CD4-positive, alpha-beta T cell treated with Interleukin-15 for 4 hours (primary cell): ENCODE measurements at regions not wholly inside any gene's neighbourhood (a gene's known extent, or its start where the extent isn't known, plus 50 kb on each side); places are given as distances from the start of the nearest gene placed in this dataset.

Source experiments
- DNase-seq: peaks from one replicate; pipeline ENCODE4 v3.0.0-alpha.2; 2020; ENCODE audit warnings: low spot score

GRCh38 chr18:61756244-61756643 is 136.6 kb downstream of the RNF152 start:
- DNase-seq = no peak

DNA sequence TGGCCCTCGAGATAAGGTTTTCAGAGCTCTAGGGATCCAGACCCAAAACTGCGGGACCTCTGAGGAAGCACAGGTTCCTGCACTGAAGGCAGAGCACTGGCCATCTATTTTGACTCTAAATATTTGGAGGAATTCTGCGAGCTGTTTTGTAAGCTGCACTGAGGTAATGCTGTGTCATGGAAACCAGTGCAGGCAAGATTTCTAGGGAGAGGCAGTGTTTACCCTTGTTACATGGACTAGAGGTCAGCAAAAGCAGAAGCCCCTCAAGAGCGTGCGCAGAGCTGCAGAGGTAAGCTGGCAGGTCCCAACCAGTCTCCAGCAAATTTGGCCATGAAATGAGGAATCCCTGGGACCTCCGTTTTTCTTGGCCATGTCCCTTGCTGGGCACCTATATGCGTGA is 137.3 kb downstream of the RNF152 start:
- DNase-seq = no peak

- no peak for DNase-seq
These were observed 138.7 kb downstream of the RNF152 start for GRCh38 chr18:61754039-61754583.

- DNase-seq = no peak
These were observed 139.4 kb downstream of the RNF152 start for GRCh38 chr18:61753373-61753772.

DNA sequence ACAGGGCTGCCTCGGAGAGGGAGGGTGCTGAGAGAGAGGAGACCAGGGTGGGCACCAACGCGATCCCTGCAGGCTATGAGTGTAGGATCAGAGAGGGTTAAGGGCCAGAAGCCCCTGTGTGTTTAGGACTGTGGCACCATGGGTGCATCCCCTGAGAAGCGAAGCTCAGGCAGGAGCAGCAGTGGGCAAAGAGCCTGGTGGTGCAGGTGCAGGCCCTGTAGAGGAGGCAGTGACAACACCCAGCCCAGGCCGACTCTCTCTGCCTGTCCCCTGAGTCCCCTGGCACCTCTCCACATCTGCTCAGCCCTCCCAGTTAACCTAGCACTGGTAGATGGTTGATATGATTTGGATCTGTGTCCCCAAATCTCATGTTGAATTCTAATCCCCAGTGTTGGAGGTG is 139.8 kb downstream of the RNF152 start:
- no peak for DNase-seq

DNA sequence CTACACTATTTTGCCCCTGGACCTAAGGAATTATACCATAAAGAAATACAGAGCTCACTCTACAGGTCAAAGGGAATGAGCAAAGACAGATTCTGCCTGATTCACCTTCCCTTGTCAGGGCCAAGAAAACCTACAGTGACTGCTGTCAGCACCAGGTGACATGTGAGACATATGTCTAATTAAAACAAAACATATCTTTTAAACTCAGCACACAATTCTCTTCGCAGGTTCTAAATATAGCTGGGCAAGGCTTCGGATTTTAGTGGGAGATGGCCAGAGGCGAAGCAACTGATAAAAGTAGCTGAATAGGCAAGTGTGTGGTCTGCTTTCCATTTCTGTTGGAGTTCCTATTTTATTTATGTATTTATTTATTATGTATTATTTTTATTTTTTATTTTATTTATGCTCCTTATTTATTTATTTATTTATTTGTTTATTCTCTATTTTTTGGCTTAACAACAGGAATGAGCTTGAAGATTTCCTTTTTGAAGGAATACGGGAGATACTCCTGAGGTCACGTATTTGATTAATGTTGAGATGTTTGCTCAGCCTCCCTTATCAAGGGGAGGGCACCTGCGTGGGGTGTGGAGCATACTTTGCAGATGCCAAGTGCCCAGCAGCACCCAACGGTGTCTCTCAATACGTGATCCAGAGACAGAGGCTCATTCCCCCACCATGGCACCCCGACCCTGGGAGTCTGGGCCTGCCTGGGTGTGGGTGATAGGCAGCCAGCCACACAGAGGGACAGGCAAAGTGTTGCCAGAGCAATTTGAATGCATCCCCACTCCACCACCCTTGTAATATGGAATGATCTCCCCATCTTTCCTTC is 141.8 kb downstream of the RNF152 start:
- no peak for DNase-seq

DNA sequence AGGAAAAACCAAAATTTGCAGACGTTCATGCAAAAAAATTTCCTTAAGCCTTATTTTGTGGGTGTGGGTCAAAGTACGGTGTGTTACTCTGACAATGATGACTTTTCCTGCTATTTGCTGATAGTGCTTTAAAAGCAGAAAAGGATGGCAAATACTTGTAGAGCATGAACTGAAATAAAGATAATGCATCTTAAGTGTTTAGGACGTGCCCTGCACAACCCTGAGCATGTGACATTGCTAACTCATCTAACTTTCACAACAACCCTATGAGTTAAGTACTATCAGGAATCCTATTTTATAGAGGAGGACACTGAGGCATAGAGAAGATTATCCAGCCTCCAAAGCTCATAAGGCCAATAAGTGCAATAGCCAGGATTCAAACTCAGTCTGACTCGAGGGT is 143.3 kb downstream of the RNF152 start:
- DNase-seq = no peak

DNA sequence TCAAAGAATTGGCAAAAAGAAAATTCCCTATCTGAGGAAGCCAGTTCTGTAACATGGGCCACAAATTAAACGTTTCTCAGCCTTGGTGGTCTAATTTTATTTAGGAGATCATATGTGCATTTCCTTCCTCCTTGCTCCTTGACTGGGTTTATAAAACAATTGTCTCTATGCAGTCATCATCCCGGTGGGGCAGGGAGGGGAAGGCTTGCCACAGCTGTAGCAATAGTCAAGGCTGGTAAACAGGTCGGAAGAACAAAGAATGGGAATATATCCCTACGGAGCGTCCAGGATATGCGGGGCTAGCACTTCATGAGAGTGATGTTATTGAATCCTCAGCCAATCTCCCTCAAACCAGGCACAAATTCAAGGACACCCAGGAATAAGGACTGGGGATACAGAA is 143.8 kb downstream of the RNF152 start:
- no peak for DNase-seq

DNA sequence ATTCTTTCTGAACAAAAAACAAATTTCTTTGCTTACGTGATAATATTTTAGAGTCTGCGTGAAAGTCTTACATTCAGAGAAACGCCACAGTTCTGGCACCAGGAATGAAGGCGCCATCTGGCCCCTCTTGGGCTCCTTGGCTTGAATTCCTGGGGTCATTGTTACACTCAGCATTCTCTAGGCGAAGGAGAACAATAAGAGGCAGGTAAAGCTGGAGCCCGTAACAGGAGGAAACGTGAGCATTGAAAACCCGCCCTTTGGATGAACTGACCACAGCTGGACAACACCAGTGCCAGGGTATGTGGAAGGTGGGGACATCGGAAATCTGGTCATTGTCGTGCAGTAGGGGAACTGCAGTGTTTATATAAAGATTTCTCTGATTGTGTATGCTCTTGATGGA is 144.8 kb downstream of the RNF152 start:
- no peak for DNase-seq

DNA sequence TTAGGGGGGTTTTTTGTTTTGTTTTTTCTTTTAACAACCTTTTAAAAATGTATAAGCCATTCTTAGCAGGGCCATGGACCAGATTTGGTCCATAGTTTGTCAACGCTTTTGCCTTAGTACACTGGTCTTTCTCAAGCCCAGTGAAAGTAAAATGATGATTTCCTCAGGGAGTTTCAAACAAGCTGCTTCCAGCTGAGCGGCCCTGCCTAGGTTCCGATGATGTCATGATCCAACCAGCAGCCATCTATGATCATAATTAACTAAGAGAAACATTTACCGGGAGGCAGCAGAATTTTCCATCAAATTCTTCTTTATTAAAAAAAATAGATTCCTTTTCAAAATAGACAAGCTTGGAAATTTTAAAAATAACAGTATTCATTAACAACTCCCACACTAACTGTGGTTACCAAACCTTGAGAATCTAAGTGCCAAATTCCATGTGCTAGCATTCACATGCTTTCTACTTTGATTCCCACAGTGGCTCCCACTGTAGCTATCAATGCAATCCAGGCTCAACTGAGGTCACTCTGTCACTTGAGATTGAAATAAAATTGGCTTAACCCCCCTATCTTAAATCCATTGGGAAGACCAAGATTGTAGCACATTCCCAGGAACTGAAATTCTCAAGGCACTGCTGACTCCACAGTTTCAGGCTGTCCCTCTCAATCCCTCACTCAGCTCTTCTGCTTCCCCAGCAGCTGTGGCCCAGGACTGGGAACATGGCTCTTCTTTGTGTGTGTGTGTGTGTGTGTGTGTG is 148.9 kb downstream of the RNF152 start:
- DNase-seq = no peak

DNA sequence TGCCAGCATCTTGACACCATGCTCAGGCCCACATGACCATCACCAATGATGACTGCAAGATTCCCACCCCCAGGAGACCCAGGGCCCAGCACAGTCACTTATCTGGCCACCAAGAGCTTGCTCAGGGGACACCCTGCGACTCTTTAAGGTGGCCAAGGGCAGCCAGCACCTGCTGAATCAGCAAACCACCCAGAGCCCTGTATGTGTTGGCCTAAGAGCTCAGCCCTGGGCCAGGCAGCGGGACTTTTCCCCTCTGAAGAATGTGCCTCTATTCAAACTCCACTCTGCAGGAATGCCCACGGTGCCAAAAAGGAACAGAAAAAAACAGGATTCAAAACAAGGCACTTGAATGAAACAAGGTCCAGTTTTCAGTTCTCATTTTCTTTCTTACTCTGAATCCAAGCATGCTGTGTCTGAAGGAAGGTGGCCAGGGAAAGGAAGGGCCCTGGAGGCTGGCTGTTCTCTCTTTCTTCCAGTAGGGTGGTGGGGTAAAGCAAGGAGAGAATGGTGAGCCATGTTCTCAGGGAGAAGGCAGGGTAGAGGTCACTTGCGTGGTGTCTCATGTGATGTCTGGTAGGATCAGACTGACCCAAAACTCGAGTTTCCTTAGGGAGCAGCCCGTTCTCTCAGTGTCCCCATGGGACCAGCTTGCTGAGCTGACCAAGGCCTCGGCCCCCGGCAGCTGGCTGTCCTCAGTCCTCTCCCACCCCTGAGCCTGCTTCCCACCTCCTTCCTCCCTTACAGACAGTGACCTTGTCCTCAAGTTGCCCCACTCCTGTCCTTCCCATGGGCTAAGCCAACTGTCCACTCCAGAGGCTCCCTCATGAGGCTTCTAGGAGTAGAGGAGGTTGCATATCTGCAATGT is 150.0 kb downstream of the RNF152 start:
- DNase-seq = no peak

GRCh38 chr18:61741881-61742454 is 150.8 kb downstream of the RNF152 start:
- DNase-seq = no peak

DNA sequence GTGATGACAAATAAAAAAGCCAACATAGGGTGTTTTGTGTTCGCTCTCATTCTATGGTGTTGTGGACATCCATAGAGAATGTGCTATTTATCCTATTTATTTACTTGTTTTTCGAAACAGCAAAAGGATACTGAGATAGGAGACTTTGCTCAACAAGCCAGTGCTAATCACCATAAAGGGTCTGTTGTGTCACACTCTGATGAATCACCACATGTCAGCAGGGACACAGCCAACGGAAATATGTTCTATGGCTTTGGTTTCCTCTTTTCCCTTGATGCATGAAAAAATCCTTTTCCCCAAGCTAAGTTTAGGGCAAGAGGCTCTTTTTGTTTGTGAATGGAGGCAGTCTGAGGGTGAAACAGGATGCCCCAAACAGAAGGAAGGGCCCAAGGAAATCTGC is 154.3 kb downstream of the RNF152 start:
- no peak for DNase-seq

- DNase-seq = no peak
These were observed 154.8 kb downstream of the RNF152 start for GRCh38 chr18:61738042-61738441.

DNA sequence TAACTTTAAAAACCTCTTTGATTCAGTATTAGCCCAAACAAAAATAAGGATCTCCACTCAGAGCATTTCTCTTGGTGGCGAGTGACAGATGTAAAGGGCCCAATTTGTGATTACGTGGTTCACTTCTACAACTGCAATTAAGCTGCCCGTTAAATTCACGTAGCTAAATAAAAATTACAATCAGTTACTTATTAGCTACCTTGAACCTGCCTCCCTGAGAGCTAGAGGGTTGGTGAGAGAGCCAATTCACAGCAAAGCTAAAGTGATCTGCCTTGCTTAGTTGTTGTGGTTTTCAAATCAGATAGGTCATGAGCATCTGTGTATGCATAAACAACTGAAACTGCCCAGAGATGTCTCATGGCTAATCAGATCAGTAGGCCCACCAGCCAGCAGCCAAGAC is 156.7 kb downstream of the RNF152 start:
- no peak for DNase-seq

- DNase-seq = no peak
These were observed 157.2 kb downstream of the RNF152 start for GRCh38 chr18:61735564-61736102.

DNA sequence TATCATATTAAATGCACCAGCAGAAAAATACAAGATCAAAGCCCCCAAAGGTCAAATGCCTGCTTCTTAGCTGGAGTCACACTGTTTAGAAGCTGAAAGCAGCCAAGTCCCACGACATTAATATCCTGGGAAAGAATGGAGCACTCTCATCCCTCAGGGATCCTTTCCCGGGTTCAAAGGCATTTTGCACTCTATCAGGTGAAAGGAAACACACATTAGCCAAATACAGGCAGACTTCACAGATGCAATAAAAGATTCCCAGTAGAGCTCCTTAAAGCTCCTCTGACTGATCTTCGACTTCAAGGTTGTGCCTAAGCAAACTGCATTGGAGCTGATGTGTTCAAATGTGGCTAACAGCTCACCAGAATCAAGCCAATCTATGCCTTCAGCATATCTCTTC is 158.4 kb downstream of the RNF152 start:
- DNase-seq = no peak

- DNase-seq = no peak
These were observed 160.0 kb downstream of the RNF152 start for GRCh38 chr18:61732854-61733253.

DNA sequence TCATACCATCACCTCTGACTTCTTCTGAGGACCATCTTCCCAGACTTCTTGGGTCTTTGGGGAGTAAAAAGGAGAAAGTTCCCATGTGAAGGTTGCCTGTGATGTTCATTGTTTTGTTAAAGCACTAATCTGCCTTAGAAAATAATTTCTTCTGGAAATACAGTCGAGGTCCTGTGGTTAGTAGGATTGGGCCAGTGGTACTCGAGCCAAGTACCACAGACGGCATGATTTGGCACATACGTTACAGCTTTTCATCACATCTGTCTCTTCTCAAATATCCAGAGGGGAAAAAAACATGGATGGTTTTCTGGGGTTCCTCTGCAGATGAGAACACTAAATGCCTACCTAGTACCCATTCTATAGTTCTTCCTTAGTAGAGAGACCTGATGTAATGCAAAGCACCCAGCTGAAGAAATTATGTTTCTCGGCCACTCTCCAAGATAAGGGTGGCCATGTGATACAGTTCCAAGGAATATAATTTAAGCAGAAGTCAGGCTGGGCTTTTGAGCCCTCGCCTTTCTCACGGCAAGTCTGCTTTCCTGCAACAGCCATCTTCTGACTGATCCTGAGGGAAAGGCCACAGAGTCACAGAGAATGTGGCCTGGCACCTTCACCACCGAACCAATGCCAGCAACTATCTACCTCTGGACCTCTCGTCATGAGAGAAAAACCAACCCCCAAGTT is 161.0 kb downstream of the RNF152 start:
- no peak for DNase-seq

DNA sequence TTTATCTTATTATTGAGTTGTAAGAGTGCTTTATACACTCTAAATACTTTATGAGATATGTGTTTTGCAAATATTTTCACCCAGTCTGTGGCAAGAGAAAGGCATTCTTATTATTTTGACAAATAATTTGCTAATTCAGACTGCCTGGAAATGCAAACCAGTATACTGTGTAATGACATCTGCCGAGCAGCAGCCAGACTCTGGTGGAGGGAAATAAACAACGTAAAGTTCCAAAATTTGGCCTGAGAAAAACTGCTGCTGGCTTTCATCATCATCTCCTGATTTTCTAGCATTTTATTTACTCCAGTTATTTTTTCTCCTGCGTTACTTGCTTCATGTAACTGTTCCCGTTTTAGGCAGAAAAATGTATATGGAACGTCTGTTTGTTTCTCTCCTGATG is 161.6 kb downstream of the RNF152 start:
- DNase-seq = no peak

GRCh38 chr18:61729322-61729721 is 163.5 kb downstream of the RNF152 start:
- DNase-seq = no peak
